ENCODE measurements at regions not wholly inside any gene's neighbourhood (a gene's known extent, or its start where the extent isn't known, plus 50 kb on each side); places are given as distances from the start of the nearest gene placed in this dataset.
A peak's percentile ranks its signal among the peaks of the same experiment; 100 is the strongest.
"Not testable (repeated sequence)": the region's sequence is repeated elsewhere in the genome, so short reads cannot be mapped to it uniquely, and the experiment has no call there.

DNA sequence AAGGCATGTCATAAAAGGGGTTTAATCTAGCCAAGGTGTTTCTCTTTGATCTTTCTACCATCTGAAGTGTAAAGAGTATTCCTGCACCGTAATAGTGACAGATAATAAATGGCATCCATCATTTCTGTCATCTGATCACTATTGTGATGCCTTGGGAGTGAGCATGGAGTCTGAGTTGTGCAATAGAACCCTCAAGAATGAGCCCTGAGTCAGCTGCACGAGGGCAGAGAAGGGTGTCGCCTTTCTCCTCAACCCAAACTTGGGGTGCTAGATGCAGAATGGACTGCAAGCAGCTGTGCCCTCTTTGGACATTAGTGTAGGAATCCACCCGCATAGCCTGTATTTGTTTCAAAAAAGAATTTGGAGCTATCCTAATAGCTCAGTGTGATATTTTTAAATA, 115.2 kb downstream of the ZNF37A start:
- TF ChIP-seq, protein P1, sequence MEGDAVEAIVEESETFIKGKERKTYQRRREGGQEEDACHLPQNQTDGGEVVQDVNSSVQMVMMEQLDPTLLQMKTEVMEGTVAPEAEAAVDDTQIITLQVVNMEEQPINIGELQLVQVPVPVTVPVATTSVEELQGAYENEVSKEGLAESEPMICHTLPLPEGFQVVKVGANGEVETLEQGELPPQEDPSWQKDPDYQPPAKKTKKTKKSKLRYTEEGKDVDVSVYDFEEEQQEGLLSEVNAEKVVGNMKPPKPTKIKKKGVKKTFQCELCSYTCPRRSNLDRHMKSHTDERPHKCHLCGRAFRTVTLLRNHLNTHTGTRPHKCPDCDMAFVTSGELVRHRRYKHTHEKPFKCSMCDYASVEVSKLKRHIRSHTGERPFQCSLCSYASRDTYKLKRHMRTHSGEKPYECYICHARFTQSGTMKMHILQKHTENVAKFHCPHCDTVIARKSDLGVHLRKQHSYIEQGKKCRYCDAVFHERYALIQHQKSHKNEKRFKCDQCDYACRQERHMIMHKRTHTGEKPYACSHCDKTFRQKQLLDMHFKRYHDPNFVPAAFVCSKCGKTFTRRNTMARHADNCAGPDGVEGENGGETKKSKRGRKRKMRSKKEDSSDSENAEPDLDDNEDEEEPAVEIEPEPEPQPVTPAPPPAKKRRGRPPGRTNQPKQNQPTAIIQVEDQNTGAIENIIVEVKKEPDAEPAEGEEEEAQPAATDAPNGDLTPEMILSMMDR (conservative IDR thresholded peaks at IDR 0.05; ENCODE audit: low read depth, low read length), result no peak
- no peak overlapping the region for H3K4me3 ChIP-seq (ENCODE audit: low read depth, low read length)
- no peak for DNase-seq (ENCODE audit: low read depth)

DNA sequence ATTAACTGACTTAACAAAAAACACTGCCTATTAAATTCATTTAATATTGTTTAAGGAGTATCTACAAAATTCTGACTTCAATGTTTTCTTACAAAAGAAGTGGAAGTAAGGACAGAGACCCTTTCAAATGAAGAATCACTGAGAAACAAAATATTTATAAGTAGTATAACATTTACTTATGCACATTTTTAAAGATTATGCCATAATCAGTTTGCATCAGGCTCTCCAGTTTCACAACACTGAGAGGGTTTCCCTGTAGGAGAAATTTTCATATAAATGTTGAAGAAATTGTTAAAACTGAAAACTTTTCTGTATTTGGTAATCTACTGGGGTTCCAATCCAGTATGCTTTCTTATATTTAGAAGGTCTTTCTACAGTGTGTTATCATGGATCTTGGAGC, 115.6 kb downstream of the ZNF37A start:
- not testable (repeated sequence) for DNase-seq (ENCODE audit: low read depth); H3K4me3 ChIP-seq (ENCODE audit: low read depth, low read length)

DNA sequence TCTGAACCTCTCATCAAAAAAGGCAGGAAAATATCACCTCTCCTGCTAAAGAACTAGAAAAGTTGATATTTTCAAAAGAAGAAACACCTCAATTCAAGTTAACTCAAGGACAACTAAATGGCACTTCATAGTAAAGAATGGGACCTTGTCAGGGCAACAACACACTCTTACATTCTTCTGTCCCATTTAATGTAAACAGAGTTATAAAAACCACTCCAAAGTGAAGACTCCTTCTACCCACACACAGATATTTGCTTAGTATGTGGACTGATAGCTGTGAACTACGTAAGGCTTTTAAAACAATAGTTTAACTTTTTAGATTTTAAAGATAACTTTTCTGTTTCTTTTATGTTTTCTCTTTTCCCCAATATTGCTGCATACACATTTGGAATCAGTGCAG, 118.3 kb downstream of the ZNF37A start:
- TF ChIP-seq, protein P1 (conservative IDR thresholded peaks at IDR 0.05; ENCODE audit: low read depth, low read length), result no peak
- no peak overlapping the region for H3K4me3 ChIP-seq (ENCODE audit: low read depth, low read length)
- DNase-seq (ENCODE audit: low read depth), result no peak

DNA sequence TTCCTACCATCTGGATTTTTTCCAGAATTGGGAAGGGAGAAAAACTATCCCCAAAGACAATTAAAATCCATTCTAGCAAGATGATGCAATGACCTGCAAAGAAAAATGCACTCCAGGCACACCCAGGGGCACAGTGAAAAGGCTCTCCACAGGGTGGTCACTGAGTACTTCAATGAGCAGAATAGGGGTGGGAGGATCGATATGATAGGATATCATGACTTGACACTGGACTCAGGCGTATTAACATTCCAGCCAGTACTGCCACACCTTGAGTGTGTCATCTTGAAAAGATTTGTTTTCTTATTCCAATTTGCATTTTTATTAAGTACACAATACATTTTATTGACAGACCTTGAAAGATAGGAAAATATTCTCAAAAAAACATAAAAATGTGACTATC, 132.2 kb downstream of the ZNF37A start:
- H3K4me3 ChIP-seq (ENCODE audit: low read depth, low read length), result no peak overlapping the region
- TF ChIP-seq, protein P1 (conservative IDR thresholded peaks at IDR 0.05; ENCODE audit: low read depth, low read length), result no peak

DNA sequence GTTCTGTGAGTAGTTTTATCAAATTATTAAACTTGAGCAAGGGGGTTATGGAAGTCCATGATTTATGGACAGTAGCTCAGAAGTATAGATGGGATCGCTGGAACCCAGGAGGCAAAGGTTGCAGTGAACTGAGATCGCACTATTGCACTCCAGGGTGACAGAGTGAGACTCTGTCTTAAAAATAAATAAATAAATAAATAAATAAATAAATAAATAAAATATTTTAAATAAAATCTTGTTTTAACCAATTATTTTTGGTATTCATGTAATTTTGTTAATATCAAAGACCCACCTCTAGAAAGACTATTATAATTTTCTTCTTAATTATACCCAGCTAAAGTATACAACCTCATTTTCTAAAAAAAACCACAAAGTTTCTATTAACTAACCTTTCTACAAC, 134.3 kb downstream of the ZNF37A start:
- TF ChIP-seq, protein P1 (conservative IDR thresholded peaks at IDR 0.05; ENCODE audit: low read depth, low read length), result no peak
- no peak for DNase-seq (ENCODE audit: low read depth)
- no peak overlapping the region for H3K4me3 ChIP-seq (ENCODE audit: low read depth, low read length)

More for the DNA sequence above, 132.2 kb downstream of the ZNF37A start:
- DNase-seq (ENCODE audit: low read depth), result no peak

DNA sequence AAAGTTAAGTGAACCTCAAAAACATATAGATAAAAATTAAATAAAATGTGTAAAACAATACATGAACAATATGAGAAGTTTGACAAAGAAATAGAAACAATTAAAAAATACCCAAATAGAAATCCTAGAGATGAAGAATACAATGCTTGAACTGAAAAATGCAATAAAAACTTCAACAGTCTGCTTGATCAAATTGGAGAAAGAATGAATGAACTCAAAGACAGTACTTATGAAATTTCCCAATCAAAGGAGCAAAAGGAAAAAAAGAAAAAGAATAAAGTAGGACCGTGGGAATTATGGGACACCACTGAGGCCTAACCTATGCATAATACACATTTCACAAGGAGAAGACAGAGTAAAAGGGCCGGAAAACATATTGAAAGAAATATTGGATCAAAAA, 144.3 kb downstream of the ZNF37A start:
- H3K4me3 ChIP-seq (ENCODE audit: low read depth, low read length); DNase-seq (ENCODE audit: low read depth): not testable (repeated sequence)

DNA sequence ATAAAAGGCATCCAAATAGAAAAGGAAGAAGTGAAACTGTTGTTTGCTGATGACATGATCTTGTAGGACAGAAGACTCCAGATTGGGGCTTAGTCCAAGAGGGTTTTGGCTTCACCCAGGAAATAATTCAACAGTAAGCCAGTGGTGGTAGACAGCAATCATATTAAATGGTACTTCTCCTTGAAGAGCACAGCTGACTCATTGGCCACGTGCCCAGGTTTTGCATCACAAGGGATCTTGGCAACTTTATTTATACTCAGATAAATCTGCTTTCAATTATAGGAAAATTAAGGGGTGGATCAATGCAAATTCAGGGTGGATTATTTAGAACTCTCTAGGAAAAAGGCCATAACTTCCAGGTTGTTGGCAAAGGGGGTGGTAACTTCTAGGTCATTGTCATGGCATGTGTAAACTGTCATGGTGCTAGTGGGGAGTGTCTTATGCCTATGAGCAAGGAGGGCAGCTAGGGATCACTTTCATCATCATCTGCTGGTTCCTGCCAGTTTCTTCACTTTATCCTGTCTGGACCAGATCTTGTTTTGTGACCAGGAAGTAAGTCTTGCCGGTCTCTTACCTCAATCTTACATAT, 148.0 kb downstream of the ZNF37A start:
- H3K4me3 ChIP-seq (ENCODE audit: low read depth, low read length), result not testable (repeated sequence)
- peak; percentile 2 for DNase-seq (ENCODE audit: low read depth)

DNA sequence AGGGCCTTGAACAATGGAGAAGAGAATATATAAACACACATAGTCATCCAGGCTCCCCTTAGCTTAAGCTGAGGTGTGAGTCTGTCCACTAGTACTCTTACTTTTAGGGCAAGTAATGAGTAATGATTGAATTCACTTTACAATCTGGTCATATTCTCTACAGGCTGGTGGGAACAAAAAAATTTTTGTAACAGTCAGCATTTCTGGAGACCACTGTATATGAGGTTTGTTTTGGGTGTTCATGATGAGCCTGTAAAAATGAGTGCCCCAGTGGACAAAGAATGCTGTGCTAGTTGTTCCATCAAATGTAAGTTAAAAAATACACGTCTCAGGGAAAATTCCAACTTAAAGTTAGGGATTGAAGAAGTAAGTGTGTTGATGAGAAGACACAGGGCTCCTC, 154.0 kb downstream of the ZNF37A start:
- not testable (repeated sequence) for DNase-seq (ENCODE audit: low read depth); H3K4me3 ChIP-seq (ENCODE audit: low read depth, low read length)

DNA sequence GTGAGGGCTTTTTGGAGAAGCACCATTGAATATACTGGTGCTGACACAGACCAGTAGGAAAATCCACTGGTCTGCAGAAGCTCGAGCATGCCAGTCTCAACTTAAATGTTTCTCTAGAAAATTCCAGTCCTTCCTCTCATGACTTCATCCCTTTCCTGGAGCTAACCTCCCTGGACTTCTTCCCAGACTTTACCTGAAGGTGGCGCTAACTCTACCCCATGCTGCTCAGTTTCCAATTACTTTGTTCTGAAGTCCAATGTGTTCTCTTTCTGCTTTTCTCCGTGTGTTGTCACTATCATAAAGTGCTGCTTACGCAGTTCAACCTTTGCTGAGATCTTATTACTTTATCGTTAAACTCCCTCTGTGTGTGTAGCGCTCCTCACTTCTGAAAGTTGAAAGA, 158.4 kb downstream of the ZNF37A start:
- not testable (repeated sequence) for DNase-seq (ENCODE audit: low read depth); H3K4me3 ChIP-seq (ENCODE audit: low read depth, low read length)

DNA sequence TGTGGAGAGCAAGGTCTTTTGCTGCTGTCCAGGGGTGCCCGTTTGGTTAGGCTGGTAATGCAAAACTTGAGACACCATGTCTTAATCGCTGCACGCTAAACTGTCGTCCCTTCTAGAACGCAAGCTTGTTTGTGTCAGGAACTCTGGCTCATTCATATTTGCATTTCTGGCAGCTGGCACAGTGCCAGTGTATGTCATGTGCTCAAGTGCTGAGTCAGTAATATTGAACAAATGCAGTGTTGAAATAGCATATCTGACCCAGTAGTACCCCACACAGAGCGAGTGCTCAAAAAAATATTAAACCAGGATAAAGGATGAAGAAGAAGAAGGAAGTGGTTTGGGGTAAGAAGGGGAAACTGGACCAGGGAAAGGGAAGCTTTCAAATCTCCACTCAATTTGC, 173.4 kb downstream of the ZNF37A start:
- DNase-seq (ENCODE audit: low read depth); H3K4me3 ChIP-seq (ENCODE audit: low read depth, low read length): not testable (repeated sequence)

DNA sequence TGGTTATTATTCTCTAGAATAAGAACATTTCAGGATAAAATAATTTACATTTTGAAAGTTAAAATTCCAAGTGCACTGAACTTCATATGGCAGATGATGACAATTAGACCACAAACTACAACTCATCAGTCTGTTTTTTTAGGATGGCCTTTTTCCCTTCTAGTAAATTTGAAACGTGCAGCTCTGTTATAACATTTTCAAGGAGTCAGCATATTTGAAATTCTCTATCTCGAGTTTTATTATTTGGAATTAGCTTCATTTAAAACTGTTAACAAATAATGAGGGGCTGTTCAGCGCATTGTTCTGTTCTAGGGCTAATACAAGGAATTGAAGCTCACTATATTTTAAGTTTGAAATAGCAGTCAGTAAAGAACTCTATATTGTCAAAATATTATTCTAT, 176.9 kb downstream of the ZNF37A start:
- not testable (repeated sequence) for DNase-seq (ENCODE audit: low read depth); H3K4me3 ChIP-seq (ENCODE audit: low read depth, low read length)

DNA sequence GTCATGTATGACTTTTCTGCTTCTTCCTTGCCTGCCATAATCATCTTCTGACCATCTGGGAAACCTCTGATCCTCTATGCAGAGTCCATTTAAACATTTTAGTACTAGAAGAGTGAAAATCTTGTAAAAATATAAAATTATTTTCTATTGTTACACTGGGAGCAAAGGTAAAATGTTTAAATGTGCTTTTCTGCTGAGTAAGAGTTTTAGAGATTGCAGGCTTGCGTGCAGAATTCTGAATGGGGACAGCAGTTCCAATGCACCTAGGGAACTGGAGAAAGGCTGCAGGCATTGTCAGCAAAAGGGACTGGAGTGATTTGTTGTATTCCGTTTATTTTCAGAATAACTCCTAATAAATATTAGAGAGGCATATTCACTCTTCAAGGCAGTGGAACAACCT, 180.7 kb downstream of the ZNF37A start:
- not testable (repeated sequence) for DNase-seq (ENCODE audit: low read depth); H3K4me3 ChIP-seq (ENCODE audit: low read depth, low read length)

DNA sequence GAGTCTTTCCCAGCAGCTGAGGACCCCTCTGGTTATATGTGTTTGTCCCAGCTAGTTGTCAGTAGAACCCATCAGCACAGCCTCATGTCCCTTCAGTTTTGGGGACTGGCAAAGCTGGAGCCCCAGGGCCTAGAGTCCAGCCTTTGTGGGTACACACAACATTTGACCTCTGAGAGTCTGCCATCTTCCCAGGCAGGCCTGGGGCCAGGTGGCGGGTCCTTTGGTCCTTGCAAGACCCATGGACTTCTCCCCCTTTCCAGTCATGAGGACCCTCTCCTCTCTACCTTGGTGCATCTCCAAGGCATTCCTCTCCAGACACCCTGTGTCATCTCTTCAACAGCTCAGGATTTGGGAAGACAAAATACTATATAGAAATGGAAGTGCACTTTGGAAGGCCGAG, 198.4 kb downstream of the ZNF37A start:
- not testable (repeated sequence) for H3K4me3 ChIP-seq (ENCODE audit: low read depth, low read length); DNase-seq (ENCODE audit: low read depth)

DNA sequence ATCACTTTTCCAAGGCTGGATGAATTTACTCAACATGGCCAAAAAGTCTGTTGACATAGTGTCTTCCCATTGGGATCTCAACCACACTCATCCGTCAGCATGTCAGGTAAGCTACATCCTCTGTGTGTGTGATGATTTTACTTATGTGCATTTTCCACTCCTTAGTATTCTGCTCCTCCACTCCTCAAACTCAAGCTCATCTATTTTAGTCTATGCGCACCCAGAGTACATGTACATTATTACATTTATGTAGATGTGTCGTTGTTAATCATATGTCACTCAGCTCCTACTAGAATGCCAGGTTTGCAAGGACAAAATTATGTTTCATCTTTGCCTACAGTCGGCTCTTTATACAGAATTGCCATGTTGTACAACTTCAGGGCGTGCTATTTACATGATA, 216.0 kb downstream of the ZNF37A start:
- not testable (repeated sequence) for DNase-seq (ENCODE audit: low read depth); H3K4me3 ChIP-seq (ENCODE audit: low read depth, low read length)

DNA sequence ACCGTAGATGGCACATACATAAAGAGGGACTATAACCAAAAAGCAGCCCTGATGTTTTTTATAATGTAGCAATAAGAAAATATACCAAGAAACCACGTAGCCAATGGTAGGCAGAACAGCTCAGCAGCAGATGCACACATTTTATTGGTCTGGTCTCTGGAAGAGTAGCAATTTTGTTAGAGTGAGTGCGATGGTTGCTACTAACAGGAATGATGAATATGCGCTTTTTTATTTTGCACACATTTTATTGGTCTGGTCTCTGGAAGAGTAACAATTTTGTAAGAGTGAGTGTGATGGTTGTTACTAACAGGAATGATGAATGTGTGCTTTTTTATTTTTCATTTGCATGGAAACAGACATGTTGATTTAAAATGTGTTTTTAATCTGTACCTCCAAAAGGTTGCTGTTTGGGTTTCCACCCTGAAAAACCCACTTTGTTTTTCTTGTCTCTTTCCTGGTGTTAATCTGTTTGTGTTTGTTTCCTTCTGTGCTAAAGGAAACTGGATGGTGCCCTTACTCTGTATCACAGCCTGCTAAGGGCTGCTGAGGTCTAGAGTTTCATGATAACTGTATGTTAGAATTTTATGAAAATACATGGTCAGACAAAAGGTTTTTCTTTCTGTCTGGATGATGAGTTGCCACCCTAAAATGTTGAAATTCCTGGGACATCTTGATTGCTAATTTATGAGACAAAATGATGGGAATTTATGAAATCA, 221.1 kb downstream of the ZNF37A start:
- not testable (repeated sequence) for DNase-seq (ENCODE audit: low read depth); H3K4me3 ChIP-seq (ENCODE audit: low read depth, low read length)

All from choroid plexus epithelial cell (primary cell).